Activated naive CD4-positive, alpha-beta T cell treated with anti-CD3 and anti-CD28 coated beads, Interleukin-2, amount 50 U/mL, for 24 hours (primary cell): ENCODE measurements at regions not wholly inside any gene's neighbourhood (a gene's known extent, or its start where the extent isn't known, plus 50 kb on each side); places are given as distances from the start of the nearest gene placed in this dataset.

Experiments used
- H3K27ac Mint-ChIP-seq: one replicate; pipeline ENCODE4 v1.8.0; 2021; ENCODE audit warnings: mild to moderate bottlenecking, mixed read lengths
- H3K27me3 Mint-ChIP-seq: one replicate; pipeline ENCODE4 v1.8.0; 2021; ENCODE audit warnings: mixed read lengths
- H3K36me3 Mint-ChIP-seq: one replicate; pipeline ENCODE4 v1.8.0; 2021; ENCODE audit warnings: mixed read lengths
- H3K4me1 Mint-ChIP-seq: one replicate; pipeline ENCODE4 v1.8.0; 2021; ENCODE audit warnings: mixed read lengths
- H3K4me3 Mint-ChIP-seq: one replicate; pipeline ENCODE4 v1.8.0; 2021; ENCODE audit warnings: mild to moderate bottlenecking, mixed read lengths
- H3K9me3 Mint-ChIP-seq: one replicate; pipeline ENCODE4 v1.8.0; 2021; ENCODE audit warnings: mixed read lengths

- H3K4me1 Mint-ChIP-seq, result peaks cover 43% of the 10 kb centered on the region
- H3K27me3 Mint-ChIP-seq, result no peaks in the 10 kb centered on the region
These were observed 53.7 kb upstream of the KDM7A start for GRCh38 chr7:140230516-140230860.

GRCh38 chr7:140229591-140230515 lies 53.1 kb upstream of the KDM7A start:
- H3K27ac Mint-ChIP-seq, result peak overlapping the region; percentile 98
- no peaks in the 10 kb centered on the region for H3K36me3 Mint-ChIP-seq
- H3K27me3 Mint-ChIP-seq, result no peaks in the 10 kb centered on the region
- no peaks in the 10 kb centered on the region for H3K9me3 Mint-ChIP-seq
- H3K4me1 Mint-ChIP-seq, result peaks cover 47% of the 10 kb centered on the region
- peak overlapping the region; percentile 95 for H3K4me3 Mint-ChIP-seq

More at GRCh38 chr7:140230516-140230860, 53.7 kb upstream of the KDM7A start:
- peak overlapping the region; percentile 95 for H3K4me3 Mint-ChIP-seq
- H3K36me3 Mint-ChIP-seq, result no peaks in the 10 kb centered on the region
- H3K27ac Mint-ChIP-seq, result no peak overlapping the region
- H3K9me3 Mint-ChIP-seq, result no peaks in the 10 kb centered on the region

- Mint-ChIP-seq H3K9me3 (no peaks in the 10 kb centered on the region), H3K4me3 (peak overlapping the region; percentile 95), H3K27ac (peak overlapping the region; percentile 98), H3K27me3 (no peaks in the 10 kb centered on the region), H3K4me1 (peaks cover 53% of the 10 kb centered on the region), H3K36me3 (no peaks in the 10 kb centered on the region)
These were observed 52.3 kb upstream of the KDM7A start for GRCh38 chr7:140229101-140229525.
